NCI-H146 treated with DMSO at 0.1 percent for 48 hours (cell line): ENCODE measurements at regions not wholly inside any gene's neighbourhood (a gene's known extent, or its start where the extent isn't known, plus 50 kb on each side); places are given as distances from the start of the nearest gene placed in this dataset.

ENCODE experiments used
- DNase-seq: peaks from one replicate; lab custom pipeline; 2025; ENCODE audit not compliant: unreplicated experiment; lab: John Stamatoyannopoulos, UW

GRCh38 chr4:189311251-189311650 lies 629.4 kb upstream of the FRG1 start:
- no peak for DNase-seq

GRCh38 chr4:189313064-189313463 lies 627.6 kb upstream of the FRG1 start:
- DNase-seq = no peak

GRCh38 chr4:189313861-189314513 lies 626.7 kb upstream of the FRG1 start:
- DNase-seq = no peak

- no peak for DNase-seq
Observed at GRCh38 chr4:189322426-189322825, 618.2 kb upstream of the FRG1 start.

- no peak for DNase-seq
Observed at GRCh38 chr4:189341881-189342280, 598.8 kb upstream of the FRG1 start.

- DNase-seq = no peak
Observed at GRCh38 chr4:189355590-189355989, 585.1 kb upstream of the FRG1 start.

- DNase-seq = no peak
Observed at GRCh38 chr4:189362364-189362763, 578.3 kb upstream of the FRG1 start.

- DNase-seq = no peak
Observed at GRCh38 chr4:189364032-189364449, 576.6 kb upstream of the FRG1 start.

GRCh38 chr4:189365451-189365850 lies 575.2 kb upstream of the FRG1 start:
- no peak for DNase-seq

GRCh38 chr4:189367832-189368231 lies 572.8 kb upstream of the FRG1 start:
- DNase-seq = no peak

GRCh38 chr4:189374176-189374575 lies 566.5 kb upstream of the FRG1 start:
- no peak for DNase-seq

GRCh38 chr4:189376901-189377300 lies 563.8 kb upstream of the FRG1 start:
- no peak for DNase-seq

- no peak for DNase-seq
Observed at GRCh38 chr4:189377569-189377968, 563.1 kb upstream of the FRG1 start.

- DNase-seq = no peak
Observed at GRCh38 chr4:189385098-189385497, 555.6 kb upstream of the FRG1 start.

GRCh38 chr4:189385579-189385978 lies 555.1 kb upstream of the FRG1 start:
- no peak for DNase-seq

- DNase-seq = no peak
Observed at GRCh38 chr4:189396435-189396834, 544.2 kb upstream of the FRG1 start.

- no peak for DNase-seq
Observed at GRCh38 chr4:189404271-189404670, 536.4 kb upstream of the FRG1 start.

- DNase-seq = no peak
Observed at GRCh38 chr4:189409158-189409557, 531.5 kb upstream of the FRG1 start.

- DNase-seq = no peak
Observed at GRCh38 chr4:189414021-189414420, 526.7 kb upstream of the FRG1 start.

GRCh38 chr4:189420572-189420971 lies 520.1 kb upstream of the FRG1 start:
- DNase-seq = no peak

GRCh38 chr4:189436207-189436606 lies 504.5 kb upstream of the FRG1 start:
- no peak for DNase-seq

GRCh38 chr4:189440716-189441115 lies 500.0 kb upstream of the FRG1 start:
- DNase-seq = no peak

GRCh38 chr4:189443341-189443740 lies 497.3 kb upstream of the FRG1 start:
- no peak for DNase-seq
